Large intestine (tissue), 3 donors: ENCODE measurements at regions not wholly inside any gene's neighbourhood (a gene's known extent, or its start where the extent isn't known, plus 50 kb on each side); places are given as distances from the start of the nearest gene placed in this dataset.
"Not testable (repeated sequence)": the region's sequence is repeated elsewhere in the genome, so short reads cannot be mapped to it uniquely, and the experiment has no call there.

ENCODE experiments used
- DNase-seq, 2 donors: peaks; one replicate each; pipeline versions ENCODE4 v3.0.0 to v3.0.0-alpha.2; 2013
- H3K27ac ChIP-seq: one replicate; pipeline ENCODE4 v1.5.1; 2013; ENCODE audit warnings: low read length
- H3K27me3 ChIP-seq: 2 replicates; pipeline ENCODE4 v1.6.1; 2013; ENCODE audit warnings: low read length; ENCODE audit not compliant: control insufficient read depth, insufficient read depth
- H3K36me3 ChIP-seq: 2 replicates; pipeline ENCODE4 v1.6.1; 2013; ENCODE audit warnings: low read length; ENCODE audit not compliant: control insufficient read depth, insufficient read depth
- H3K4me1 ChIP-seq: one replicate; pipeline ENCODE4 v1.6.1; 2013; ENCODE audit warnings: low read length; ENCODE audit not compliant: control insufficient read depth, insufficient read depth
- H3K4me3 ChIP-seq: one replicate; pipeline ENCODE4 v1.5.1; 2013; ENCODE audit warnings: low read length
- H3K9me3 ChIP-seq: one replicate; pipeline ENCODE4 v1.6.1; 2013; ENCODE audit warnings: mild to moderate bottlenecking, low read depth, low read length, moderate library complexity; ENCODE audit not compliant: control insufficient read depth
- WGBS: methylation state at CpG from one replicate; pipeline ENCODE4 v1.1.5; 2013; ENCODE audit warnings: low lambda C conversion rate; ENCODE audit not compliant: insufficient coverage; 5-methylcytosine and 5-hydroxymethylcytosine counted together

DNA sequence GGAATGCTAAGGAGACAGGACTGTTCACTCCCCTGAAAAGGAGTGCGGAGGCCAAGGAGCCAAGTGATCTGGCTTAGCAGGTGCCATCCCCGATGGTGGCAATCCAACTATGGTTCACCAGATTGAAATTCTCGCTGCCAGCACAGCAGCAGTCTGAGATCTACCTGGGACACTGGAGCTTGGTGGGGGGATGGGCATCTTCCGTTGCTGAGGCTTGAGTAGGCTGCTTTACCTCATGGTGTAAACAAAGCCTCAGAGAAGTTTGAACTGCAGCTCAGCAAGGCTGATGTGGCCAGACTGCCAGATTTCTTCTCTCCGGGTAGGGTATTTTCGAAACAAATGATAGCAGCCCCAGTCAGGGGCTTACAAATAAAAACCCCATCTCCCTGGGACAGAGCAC is 95.6 kb upstream of the HSFY2 start:
- not testable (repeated sequence) for H3K4me1 ChIP-seq
- WGBS = no CpG with 5 or more reads among the region's 6 CpGs

DNA sequence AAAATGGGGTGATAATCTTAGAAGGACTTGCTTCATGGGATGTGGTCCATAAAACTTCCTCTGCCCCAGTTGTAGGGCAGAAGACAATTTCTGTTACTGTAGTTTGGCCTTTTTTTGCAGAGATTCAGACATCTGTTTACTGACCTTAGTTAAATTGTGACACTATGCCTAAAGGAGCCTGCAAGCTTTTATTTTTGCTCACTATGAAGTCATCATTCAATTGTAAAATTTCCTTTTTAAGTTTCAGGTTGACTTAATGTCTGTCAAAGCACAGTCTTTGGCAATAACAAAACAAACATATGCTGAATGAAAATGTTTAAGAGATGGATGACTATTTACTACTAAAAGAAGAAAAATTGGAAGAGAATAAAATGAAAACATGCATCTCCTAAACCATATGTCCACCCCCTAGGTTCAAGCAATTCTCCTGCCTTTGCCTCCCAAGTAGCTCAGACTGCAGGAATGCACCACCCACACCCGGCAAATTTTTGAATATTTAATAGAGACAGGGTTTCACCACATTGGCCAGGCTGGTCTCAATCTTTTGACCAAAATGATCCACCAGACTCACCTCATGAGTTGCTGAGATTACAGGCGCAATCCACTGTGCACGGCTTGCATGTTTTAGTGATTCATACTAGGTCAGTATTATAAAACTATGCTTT is 93.5 kb upstream of the HSFY2 start:
- H3K27me3 ChIP-seq = not testable (repeated sequence)

More for the DNA sequence above, 95.6 kb upstream of the HSFY2 start:
- H3K4me3 ChIP-seq, H3K27ac ChIP-seq, H3K9me3 ChIP-seq, H3K27me3 ChIP-seq, H3K36me3 ChIP-seq, DNase-seq: not testable (repeated sequence)

DNA sequence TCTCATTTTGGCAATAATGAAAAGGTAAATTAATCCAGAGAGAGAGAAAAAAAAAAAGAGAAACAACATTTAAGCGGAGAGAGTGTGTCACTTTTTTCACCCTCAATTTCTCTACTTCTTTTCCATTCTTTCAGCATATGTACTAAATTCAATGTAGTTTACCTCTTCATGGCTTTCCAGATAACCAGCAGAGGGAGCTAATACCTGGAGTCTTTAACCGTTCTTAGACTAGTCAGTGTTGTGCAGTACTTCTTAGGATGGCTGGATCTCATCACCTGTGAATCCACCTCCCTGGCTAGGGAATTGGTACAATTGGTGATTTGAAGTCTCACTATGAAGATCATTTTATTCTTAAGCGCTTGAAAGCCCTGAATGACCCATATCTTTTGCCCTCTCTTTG is 87.3 kb upstream of the HSFY2 start:
- H3K27ac ChIP-seq, H3K4me3 ChIP-seq, DNase-seq, H3K9me3 ChIP-seq, H3K4me1 ChIP-seq, H3K36me3 ChIP-seq, H3K27me3 ChIP-seq: not testable (repeated sequence)
- no CpG with 5 or more reads among the region's 3 CpGs for WGBS

More for the DNA sequence above, 93.5 kb upstream of the HSFY2 start:
- H3K4me3 ChIP-seq, H3K36me3 ChIP-seq, DNase-seq, H3K4me1 ChIP-seq, H3K9me3 ChIP-seq, H3K27ac ChIP-seq: not testable (repeated sequence)
- WGBS = no CpG with 5 or more reads among the region's 3 CpGs

DNA sequence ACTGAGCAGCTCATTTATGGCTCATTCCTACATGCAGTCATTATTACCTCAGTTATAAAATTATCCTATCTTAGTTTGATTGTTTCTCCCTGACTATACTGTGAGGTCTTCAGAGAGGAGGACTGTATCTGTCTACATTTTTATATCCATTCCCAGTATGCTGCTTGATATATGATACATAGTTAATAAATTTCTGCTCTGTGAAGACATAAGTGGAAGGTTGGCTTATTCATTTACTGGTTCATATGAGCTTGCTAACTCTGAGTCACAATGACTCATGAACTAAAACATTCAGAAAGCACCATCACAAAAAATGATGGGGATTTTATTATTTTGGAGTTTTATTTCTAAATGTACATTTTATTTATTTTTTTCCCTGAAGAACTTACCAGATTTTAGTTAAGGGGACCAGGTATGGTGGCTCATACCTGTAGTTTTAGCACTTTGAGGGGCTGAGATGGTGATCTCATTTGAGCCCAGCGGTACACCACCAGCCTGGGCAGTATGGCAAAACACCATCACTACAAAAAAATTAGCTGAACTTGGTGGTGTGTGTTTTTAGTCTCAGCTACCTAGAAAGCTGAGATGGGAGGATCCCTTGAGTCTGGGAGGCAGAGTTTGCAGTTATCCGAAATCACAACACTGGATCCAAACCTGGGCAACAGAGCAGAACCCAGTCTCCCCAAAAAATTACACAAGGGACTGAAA is 85.1 kb upstream of the HSFY2 start:
- not testable (repeated sequence) for H3K4me3 ChIP-seq, H3K36me3 ChIP-seq, DNase-seq, H3K4me1 ChIP-seq, H3K27me3 ChIP-seq, H3K9me3 ChIP-seq, H3K27ac ChIP-seq
- WGBS = no CpG with 5 or more reads among the region's 2 CpGs

DNA sequence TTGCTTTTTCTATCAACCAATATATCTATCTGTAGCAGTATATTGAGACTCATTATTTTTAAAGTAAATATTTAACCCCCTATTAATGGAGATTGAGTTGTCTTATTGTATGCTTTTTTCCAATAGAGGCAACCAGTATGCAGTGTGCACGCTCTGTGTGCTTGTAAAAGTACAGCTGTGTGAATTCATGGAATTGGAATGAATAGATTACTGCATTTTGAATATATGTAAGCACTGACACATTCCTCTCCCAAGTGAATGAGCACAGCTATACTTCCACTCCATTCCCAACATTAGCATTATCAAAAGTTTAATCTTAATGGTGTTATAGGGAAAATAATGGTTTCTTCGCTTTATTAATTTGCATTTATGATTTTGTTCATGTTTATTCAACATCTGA is 81.6 kb upstream of the HSFY2 start:
- H3K27ac ChIP-seq, H3K36me3 ChIP-seq: not testable (repeated sequence)
- WGBS = no CpG with 5 or more reads among the region's 2 CpGs

DNA sequence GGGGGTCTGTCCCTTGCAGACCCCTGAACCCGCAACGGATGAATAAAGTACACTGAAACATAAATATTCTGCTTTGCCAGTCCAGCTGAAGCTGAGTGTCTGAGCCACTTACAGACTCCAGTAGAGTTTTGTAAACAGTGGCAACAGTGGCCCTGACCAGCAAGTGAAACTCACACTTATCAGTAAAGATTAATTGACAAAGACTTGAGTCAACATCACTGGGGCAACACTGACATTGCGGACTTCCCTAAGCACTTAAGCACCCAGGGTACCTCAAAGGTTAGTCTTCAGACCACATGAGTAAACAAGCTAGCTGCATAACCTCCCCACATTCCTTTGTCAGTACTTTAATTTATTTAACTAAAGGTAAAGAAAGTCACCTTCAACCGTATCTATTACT is 79.8 kb upstream of the HSFY2 start:
- not testable (repeated sequence) for H3K27ac ChIP-seq, H3K4me1 ChIP-seq, H3K27me3 ChIP-seq, H3K9me3 ChIP-seq, H3K4me3 ChIP-seq, DNase-seq, H3K36me3 ChIP-seq
- WGBS = no CpG with 5 or more reads among the region's 4 CpGs

More for the DNA sequence above, 81.6 kb upstream of the HSFY2 start:
- H3K4me1 ChIP-seq, DNase-seq, H3K4me3 ChIP-seq, H3K9me3 ChIP-seq, H3K27me3 ChIP-seq: not testable (repeated sequence)

DNA sequence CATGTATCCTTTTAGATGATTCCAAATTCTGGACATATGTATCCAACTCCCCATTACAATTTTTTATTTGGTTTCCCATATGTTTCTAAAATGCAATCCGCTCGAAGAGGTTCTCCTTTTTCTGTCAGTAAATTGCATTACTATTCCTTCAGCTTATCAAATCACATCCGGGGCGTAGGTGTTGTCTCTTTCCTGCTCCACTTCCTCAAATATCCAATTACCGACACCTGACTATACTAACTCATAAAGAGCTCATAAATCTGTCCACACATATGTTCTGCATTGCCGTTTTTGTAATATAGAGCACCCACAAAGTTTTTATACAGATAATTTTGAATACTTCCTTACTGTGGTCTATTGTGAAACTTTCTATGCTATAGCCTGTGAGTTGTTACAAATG is 63.1 kb upstream of the HSFY2 start:
- not testable (repeated sequence) for H3K4me3 ChIP-seq, DNase-seq, H3K27ac ChIP-seq, H3K9me3 ChIP-seq, H3K4me1 ChIP-seq, H3K36me3 ChIP-seq, H3K27me3 ChIP-seq
- WGBS = no CpG with 5 or more reads among the region's 6 CpGs
